ENCODE measurements at regions not wholly inside any gene's neighbourhood (a gene's known extent, or its start where the extent isn't known, plus 50 kb on each side); places are given as distances from the start of the nearest gene placed in this dataset.

GRCh38 chr10:128922172-128922571 lies 544.9 kb upstream of the MGMT start:
- intact Hi-C loops (cut with micrococcal nuclease) = no loop called here
- no peak for TF ChIP-seq GATA2 (IDR thresholded peaks at IDR 0.05; ENCODE audit: insufficient read depth, insufficient read length, low read depth, low read length)
- no peak for TF ChIP-seq EZH2 (IDR thresholded peaks at IDR 0.05; ENCODE audit: borderline replicate concordance, low read depth, low read length, severe bottlenecking)
- no peak for TF ChIP-seq MYC (IDR thresholded peaks at IDR 0.05; ENCODE audit: low read depth, low read length)
- TF ChIP-seq POLR2AphosphoS5 (IDR thresholded peaks at IDR 0.05; ENCODE audit: insufficient read depth, low read depth, low read length) = no peak
- TF ChIP-seq JUN (IDR thresholded peaks at IDR 0.05; ENCODE audit: borderline replicate concordance, insufficient read depth, insufficient read length, low read depth) = no peak
- TF ChIP-seq CTCF (IDR thresholded peaks at IDR 0.05; ENCODE audit: extremely low read depth in 1 of 2, insufficient read depth in 1 of 2, low read depth in 1 of 2, low read length in 2 of 2) = no peak
- no peak for TF ChIP-seq MAX (IDR thresholded peaks at IDR 0.05; ENCODE audit: insufficient read depth, insufficient read length)
- TF ChIP-seq POLR2A (IDR thresholded peaks at IDR 0.05; ENCODE audit: low read depth, low read length) = no peak
- no peak for TF ChIP-seq FOS (IDR thresholded peaks at IDR 0.05; ENCODE audit: borderline replicate concordance, insufficient read depth, low read length)
- CTCF ChIA-PET = no interaction called here
- H3K4me3 ChIP-seq (replicated peaks in 1 of 3; ENCODE audit: insufficient read depth in 1 of 3, low read depth in 1 of 3, low read length in 3 of 3) = no peak overlapping the region
- POLR2A ChIA-PET = no interaction called here
- H3K4me2 ChIP-seq (ENCODE audit: insufficient read depth, low read length) = no peak overlapping the region
- BruUV-seq (replicated peaks) = no TSS peak
- no peak overlapping the region for H3K27ac ChIP-seq (ENCODE audit: insufficient read depth, low read depth, low read length)
- no peak overlapping the region for H3K9ac ChIP-seq (replicated peaks; ENCODE audit: extremely low read depth, insufficient read depth, low read length)
- no peaks in the 10 kb centered on the region for H3K9me3 ChIP-seq (replicated peaks; ENCODE audit: control insufficient read depth, insufficient read depth, low read length)
- no peaks in the 10 kb centered on the region for H3K79me2 ChIP-seq (ENCODE audit: control insufficient read depth, insufficient read depth, low read length)
- H2AFZ ChIP-seq (ENCODE audit: low read depth, low read length) = no peak overlapping the region
- H3K9me1 ChIP-seq (replicated peaks; ENCODE audit: control insufficient read depth, extremely low read depth, insufficient read depth, low read length) = no peaks in the 10 kb centered on the region
- H3K27me3 ChIP-seq (ENCODE audit: control insufficient read depth in 2 of 2, insufficient read depth in 2 of 2, low read length in 2 of 2) = no peaks in the 10 kb centered on the region
- dilution Hi-C loops (cut with MboI; ENCODE audit: extremely low pct_ligation_motif_present, low sequenced_read_pairs) = no loop called here
- DNase-seq (ENCODE audit: low read depth, low spot score) = no peak
- H3K4me1 ChIP-seq (ENCODE audit: control insufficient read depth, extremely low read depth, insufficient read depth, low read length) = no peaks in the 10 kb centered on the region
- no peak for FAIRE-seq
- no peaks in the 10 kb centered on the region for H3K36me3 ChIP-seq (ENCODE audit: control insufficient read depth in 2 of 2, extremely low read depth in 1 of 2, insufficient read depth in 2 of 2, low read length in 2 of 2)
- no peaks in the 10 kb centered on the region for H4K20me1 ChIP-seq (replicated peaks; ENCODE audit: control insufficient read depth, extremely low read depth, insufficient read depth, low read length)
